ENCODE measurements at regions not wholly inside any gene's neighbourhood (a gene's known extent, or its start where the extent isn't known, plus 50 kb on each side); places are given as distances from the start of the nearest gene placed in this dataset.

- no peaks in the 10 kb centered on the region; a peak in 2 of 3 replicates for H3K36me3 ChIP-seq (ENCODE audit: control insufficient read depth in 2 of 2, insufficient read depth in 1 of 2, low read length in 2 of 2)
- no peak for TF ChIP-seq PRDM6 (tag by site-specific recombination; IDR thresholded peaks at IDR 0.05)
- TF ChIP-seq SCRT2 (tag by site-specific recombination; IDR thresholded peaks at IDR 0.05), result peak; percentile 86
- TF ChIP-seq ZBTB8A (tag by site-specific recombination; IDR thresholded peaks at IDR 0.05), result no peak
- 0 out of 2 replicates have a peak, but pooled peaks have one; percentile 65 for TF ChIP-seq SCRT1 (tag by site-specific recombination; IDR thresholded peaks at IDR 0.05; ENCODE audit: borderline replicate concordance)
- H3K27ac ChIP-seq (ENCODE audit: extremely low read depth, low read depth, low read length), result no peak overlapping the region
- CTCF ChIA-PET, result no interaction called here
- H3K4me3 ChIP-seq (ENCODE audit: low read depth, low read length), result no peak overlapping the region
- POLR2A ChIA-PET, result no interaction called here
- H3K4me1 ChIP-seq (ENCODE audit: control insufficient read depth, insufficient read depth, low read length), result peaks cover 3% of the 10 kb centered on the region; the same call in 1 of the 2 replicates
- no peaks in the 10 kb centered on the region; the same call in 1 of the 2 replicates for H3K9me3 ChIP-seq (ENCODE audit: control insufficient read depth, insufficient read depth, low read depth, low read length)
Measured at GRCh38 chr19:28388988-28389387, 824.0 kb downstream of the UQCRFS1 start.

DNA sequence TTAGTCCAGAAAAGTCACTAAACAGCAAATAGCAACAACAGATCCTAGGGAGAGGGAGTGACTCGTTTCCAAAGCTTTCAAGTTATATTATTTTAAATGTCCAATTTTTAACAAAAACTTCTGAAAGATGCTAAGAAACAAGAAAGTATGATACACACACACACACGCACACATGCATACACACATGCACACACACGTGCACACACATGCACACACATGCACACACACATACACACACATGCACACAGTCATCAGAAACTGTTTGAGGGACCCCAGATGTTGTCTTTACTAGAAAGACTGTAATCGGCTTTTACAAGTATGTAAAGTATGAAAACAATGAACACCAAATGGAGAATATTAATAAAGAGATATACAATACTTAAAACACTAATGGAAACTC lies 825.4 kb downstream of the UQCRFS1 start:
- TF ChIP-seq, protein P1, sequence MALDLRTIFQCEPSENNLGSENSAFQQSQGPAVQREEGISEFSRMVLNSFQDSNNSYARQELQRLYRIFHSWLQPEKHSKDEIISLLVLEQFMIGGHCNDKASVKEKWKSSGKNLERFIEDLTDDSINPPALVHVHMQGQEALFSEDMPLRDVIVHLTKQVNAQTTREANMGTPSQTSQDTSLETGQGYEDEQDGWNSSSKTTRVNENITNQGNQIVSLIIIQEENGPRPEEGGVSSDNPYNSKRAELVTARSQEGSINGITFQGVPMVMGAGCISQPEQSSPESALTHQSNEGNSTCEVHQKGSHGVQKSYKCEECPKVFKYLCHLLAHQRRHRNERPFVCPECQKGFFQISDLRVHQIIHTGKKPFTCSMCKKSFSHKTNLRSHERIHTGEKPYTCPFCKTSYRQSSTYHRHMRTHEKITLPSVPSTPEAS (tag by site-specific recombination; IDR thresholded peaks at IDR 0.05), result peak; percentile 92
- TF ChIP-seq ZNF514 (tag by site-specific recombination; IDR thresholded peaks at IDR 0.05), result no peak
- CTCF ChIA-PET, result interaction anchor here (0.6 to 0.7 kb wide), 3 partner anchors 32 to 1012 kb away, joined by 3 to 5 read pairs (median 3); no protein-coding TSS in a partner anchor
- POLR2A ChIA-PET, result no interaction called here
- Histone ChIP-seq H3K4me1 (ENCODE audit: control insufficient read depth, insufficient read depth, low read length) (no peaks in the 10 kb centered on the region), H3K27ac (ENCODE audit: extremely low read depth, low read depth, low read length) (no peak overlapping the region), H3K4me3 (ENCODE audit: low read depth, low read length) (no peak overlapping the region), H3K9me3 (ENCODE audit: control insufficient read depth, insufficient read depth, low read depth, low read length) (peaks cover 2% of the 10 kb centered on the region), H3K36me3 (ENCODE audit: control insufficient read depth in 2 of 2, insufficient read depth in 1 of 2, low read length in 2 of 2) (no peaks in the 10 kb centered on the region; a peak in 2 of 3 replicates)

GRCh38 chr19:28386470-28386869 lies 826.5 kb downstream of the UQCRFS1 start:
- CTCF ChIA-PET, result interaction anchor here (0.5 kb wide), 1 partner anchor 128 kb away, joined by 4 read pairs; no protein-coding TSS in a partner anchor
- H3K4me1 ChIP-seq (ENCODE audit: control insufficient read depth, insufficient read depth, low read length), result no peaks in the 10 kb centered on the region
- POLR2A ChIA-PET, result no interaction called here
- peaks cover 2% of the 10 kb centered on the region for H3K9me3 ChIP-seq (ENCODE audit: control insufficient read depth, insufficient read depth, low read depth, low read length)
- H3K27ac ChIP-seq (ENCODE audit: extremely low read depth, low read depth, low read length), result no peak overlapping the region
- no peaks in the 10 kb centered on the region; a peak in 1 of 3 replicates for H3K36me3 ChIP-seq (ENCODE audit: control insufficient read depth in 2 of 2, insufficient read depth in 1 of 2, low read length in 2 of 2)
- H3K4me3 ChIP-seq (ENCODE audit: low read depth, low read length), result no peak overlapping the region
- TF ChIP-seq, protein P2, sequence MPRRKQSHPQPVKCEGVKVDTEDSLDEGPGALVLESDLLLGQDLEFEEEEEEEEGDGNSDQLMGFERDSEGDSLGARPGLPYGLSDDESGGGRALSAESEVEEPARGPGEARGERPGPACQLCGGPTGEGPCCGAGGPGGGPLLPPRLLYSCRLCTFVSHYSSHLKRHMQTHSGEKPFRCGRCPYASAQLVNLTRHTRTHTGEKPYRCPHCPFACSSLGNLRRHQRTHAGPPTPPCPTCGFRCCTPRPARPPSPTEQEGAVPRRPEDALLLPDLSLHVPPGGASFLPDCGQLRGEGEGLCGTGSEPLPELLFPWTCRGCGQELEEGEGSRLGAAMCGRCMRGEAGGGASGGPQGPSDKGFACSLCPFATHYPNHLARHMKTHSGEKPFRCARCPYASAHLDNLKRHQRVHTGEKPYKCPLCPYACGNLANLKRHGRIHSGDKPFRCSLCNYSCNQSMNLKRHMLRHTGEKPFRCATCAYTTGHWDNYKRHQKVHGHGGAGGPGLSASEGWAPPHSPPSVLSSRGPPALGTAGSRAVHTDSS (tag by site-specific recombination; IDR thresholded peaks at IDR 0.05), result no peak
- TF ChIP-seq ZNF416 (tag by site-specific recombination; IDR thresholded peaks at IDR 0.05) (no peak), ZNF114 (tag by site-specific recombination; IDR thresholded peaks at IDR 0.05) (no peak), HOXD13 (CRISPR knock-in tag; IDR thresholded peaks at IDR 0.05; ENCODE audit: borderline replicate concordance) (no peak), ZNF138 (tag by site-specific recombination; IDR thresholded peaks at IDR 0.05; ENCODE audit: borderline replicate concordance) (no peak), ZNF16 (tag by site-specific recombination; IDR thresholded peaks at IDR 0.05; ENCODE audit: low read depth) (no peak), ZNF2 (tag by site-specific recombination; IDR thresholded peaks at IDR 0.05) (no peak), ZNF18 (tag by site-specific recombination; IDR thresholded peaks at IDR 0.05) (no peak), ZNF248 (tag by site-specific recombination; IDR thresholded peaks at IDR 0.05) (no peak), ZSCAN16 (tag by site-specific recombination; IDR thresholded peaks at IDR 0.05) (no peak), ZNF426 (tag by site-specific recombination; IDR thresholded peaks at IDR 0.05) (no peak), ZNF707 (tag by site-specific recombination; IDR thresholded peaks at IDR 0.05) (no peak), ZNF791 (tag by site-specific recombination; IDR thresholded peaks at IDR 0.05) (no peak), ZNF266 (tag by site-specific recombination; IDR thresholded peaks at IDR 0.05; ENCODE audit: low read depth) (no peak), ZSCAN30 (tag by site-specific recombination; IDR thresholded peaks at IDR 0.05) (no peak)
- TF ChIP-seq, protein P3, sequence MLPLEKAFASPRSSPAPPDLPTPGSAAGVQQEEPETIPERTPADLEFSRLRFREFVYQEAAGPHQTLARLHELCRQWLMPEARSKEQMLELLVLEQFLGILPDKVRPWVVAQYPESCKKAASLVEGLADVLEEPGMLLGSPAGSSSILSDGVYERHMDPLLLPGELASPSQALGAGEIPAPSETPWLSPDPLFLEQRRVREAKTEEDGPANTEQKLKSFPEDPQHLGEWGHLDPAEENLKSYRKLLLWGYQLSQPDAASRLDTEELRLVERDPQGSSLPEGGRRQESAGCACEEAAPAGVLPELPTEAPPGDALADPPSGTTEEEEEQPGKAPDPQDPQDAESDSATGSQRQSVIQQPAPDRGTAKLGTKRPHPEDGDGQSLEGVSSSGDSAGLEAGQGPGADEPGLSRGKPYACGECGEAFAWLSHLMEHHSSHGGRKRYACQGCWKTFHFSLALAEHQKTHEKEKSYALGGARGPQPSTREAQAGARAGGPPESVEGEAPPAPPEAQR (tag by site-specific recombination; IDR thresholded peaks at IDR 0.05), result no peak
- TF ChIP-seq, protein P4, sequence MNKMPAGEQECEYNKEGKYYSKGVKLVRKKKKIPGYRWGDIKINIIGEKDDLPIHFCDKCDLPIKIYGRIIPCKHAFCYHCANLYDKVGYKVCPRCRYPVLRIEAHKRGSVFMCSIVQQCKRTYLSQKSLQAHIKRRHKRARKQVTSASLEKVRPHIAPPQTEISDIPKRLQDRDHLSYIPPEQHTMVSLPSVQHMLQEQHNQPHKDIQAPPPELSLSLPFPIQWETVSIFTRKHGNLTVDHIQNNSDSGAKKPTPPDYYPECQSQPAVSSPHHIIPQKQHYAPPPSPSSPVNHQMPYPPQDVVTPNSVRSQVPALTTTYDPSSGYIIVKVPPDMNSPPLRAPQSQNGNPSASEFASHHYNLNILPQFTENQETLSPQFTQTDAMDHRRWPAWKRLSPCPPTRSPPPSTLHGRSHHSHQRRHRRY (tag by site-specific recombination; IDR thresholded peaks at IDR 0.05), result no peak
